Breast epithelium (tissue), 3 donors: ENCODE measurements at regions not wholly inside any gene's neighbourhood (a gene's known extent, or its start where the extent isn't known, plus 50 kb on each side); places are given as distances from the start of the nearest gene placed in this dataset.

ENCODE experiments used
- POLR2A ChIP-seq: fragments of 450-650 bp; IDR thresholded peaks from one replicate; pipeline ENCODE4 v1.6.1; 2016; ENCODE audit warnings: antibody characterized with exemption, mild to moderate bottlenecking, moderate library complexity
- POLR2AphosphoS5 ChIP-seq, 3 donors: sonication (generic); formaldehyde crosslinking; IDR thresholded peaks; one replicate each; pipeline ENCODE4 v1.6.1; 2017; ENCODE audit warnings: antibody characterized with exemption in 3 of 3

DNA sequence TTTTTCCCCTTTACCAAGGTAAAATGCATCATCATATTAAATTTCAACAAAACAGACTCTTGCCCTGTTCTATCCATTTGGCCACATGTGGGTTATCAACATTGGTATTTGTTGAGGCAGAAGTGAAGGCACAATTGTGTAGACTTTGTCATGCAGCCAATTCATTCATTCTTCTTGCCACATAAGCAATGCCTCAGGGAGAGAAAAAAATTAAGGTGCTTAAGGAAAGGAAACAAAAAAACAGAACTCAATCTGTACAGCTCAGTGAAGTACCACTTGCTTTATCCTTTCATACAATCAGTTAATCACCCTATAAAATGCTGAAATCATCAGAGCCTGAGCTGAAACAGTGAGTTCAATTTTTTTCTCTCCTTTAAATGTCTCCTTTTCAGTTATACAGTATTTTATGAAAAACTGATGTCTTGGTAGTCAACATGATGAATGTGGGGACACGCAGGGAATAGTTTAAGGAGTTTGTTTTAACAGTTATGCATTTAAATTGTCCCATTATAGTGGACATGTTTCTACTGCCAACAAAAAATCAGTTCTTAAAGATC, 588.9 kb downstream of the MFSD1 start:
- TF ChIP-seq POLR2AphosphoS5 (IDR thresholded peaks at IDR 0.05) (no peak), POLR2A (no peak)
